GM21367 (cell line): ENCODE measurements at regions not wholly inside any gene's neighbourhood (a gene's known extent, or its start where the extent isn't known, plus 50 kb on each side); places are given as distances from the start of the nearest gene placed in this dataset.
"Not testable (repeated sequence)": the region's sequence is repeated elsewhere in the genome, so short reads cannot be mapped to it uniquely, and the experiment has no call there.

Experiments used
- ATAC-seq: cut with Tn5 transposase; IDR thresholded peaks from one replicate; pipeline ENCODE4 v1.9.1; 2021; ENCODE audit not compliant: unreplicated experiment

- ATAC-seq, result no peak
Observed at GRCh38 chr3:3902161-3902560, 102.9 kb downstream of the LRRN1 start.

GRCh38 chr3:3906171-3906570 lies 106.9 kb downstream of the LRRN1 start:
- no peak for ATAC-seq

DNA sequence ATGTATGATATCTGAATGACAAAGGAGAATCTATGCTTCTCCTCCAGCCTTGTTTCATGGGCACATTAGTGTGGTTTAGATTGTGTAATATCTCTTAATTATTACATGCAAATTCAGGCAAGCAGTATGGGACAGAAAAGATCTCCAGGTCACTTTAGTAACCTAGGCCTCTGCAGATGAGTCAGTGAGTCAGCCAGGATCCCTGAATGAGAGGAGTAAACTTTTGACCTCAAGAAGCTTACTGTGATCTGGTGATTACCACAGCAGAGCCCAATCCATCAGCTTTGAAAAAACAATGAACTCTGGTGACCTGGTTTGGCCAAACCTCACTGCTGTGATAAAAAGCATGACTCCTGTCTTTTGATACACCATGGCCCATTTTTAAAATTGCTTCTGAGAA lies 107.8 kb downstream of the LRRN1 start:
- no peak for ATAC-seq

DNA sequence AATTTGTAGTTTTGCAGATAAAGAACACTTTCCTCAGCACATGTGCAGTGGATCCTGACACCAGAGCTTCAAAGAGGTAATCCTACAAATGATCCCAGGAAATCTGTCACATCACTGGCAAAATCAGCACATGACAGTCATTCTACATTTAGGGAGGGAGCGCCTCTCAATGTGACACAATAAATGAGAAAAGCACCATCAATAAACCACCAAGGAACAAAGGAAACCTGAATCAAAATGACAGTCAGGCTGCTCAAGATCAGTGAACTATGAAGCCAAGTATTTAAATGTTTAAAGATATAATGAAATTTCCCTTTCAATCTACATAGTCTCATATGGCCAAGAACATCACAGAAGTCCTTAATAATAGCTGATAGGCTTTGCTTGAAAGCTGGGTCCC lies 119.5 kb downstream of the LRRN1 start:
- no peak for ATAC-seq

GRCh38 chr3:3919316-3919715 lies 120.1 kb downstream of the LRRN1 start:
- ATAC-seq, result no peak

DNA sequence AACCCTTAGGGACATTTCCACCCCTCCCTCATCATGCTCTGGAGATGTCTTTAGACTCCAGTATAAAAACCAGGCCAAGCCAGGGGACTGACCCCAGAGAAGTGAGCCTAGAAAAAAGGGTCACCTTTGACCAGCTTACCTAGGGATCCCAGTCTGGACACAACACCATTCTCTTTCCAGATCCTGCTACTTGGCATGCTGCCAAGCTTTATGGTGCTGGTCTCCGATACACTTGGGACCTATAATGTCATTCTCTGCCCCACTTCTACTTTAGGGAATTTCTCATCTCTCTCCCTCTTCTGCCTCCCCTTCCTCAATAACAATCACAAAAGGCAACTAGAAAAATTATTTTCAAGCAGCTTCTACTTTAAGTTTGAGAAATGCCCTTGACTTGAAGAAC lies 124.4 kb downstream of the LRRN1 start:
- ATAC-seq, result no peak

- ATAC-seq, result no peak
Observed at GRCh38 chr3:3927198-3927597, 128.0 kb downstream of the LRRN1 start.

GRCh38 chr3:3927965-3928364 lies 128.7 kb downstream of the LRRN1 start:
- ATAC-seq, result no peak

DNA sequence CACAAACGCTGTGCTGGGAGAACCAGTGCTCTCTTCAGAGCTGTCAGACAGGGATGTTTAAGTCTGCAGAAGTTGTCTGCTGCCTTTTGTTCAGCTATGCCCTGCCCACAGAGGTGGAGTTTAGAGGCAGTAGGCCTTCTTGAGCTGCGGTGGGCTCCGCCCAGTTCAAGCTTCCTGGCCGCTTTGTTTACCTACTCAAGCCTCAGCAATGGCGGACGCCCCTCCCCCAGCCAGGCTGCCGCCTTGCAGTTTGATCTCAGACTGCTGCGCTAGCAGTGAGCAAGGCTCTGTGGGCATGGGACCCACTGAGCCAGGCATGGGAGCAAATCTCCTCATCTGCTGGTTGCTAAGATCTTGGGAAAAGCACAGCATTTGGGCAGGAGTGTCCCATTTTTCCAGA lies 142.1 kb downstream of the LRRN1 start:
- ATAC-seq, result not testable (repeated sequence)

DNA sequence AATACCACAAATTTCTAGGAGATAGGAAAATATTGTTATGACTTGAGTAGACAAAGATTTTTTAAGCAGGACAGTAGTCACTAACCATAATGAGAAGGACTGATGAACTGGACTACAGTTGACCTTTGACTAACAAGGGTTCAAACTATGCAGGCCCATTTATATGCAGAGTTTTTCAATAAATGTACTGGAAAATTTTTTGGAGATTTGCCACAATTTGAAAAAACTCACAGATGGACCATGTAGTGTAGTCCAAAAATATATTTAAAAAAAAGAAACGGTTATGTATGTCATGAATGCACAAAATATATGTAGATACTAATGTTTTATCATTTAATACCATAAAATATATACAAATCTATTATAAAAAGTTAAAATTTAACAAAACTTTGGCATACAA lies 151.8 kb downstream of the LRRN1 start:
- ATAC-seq, result no peak

DNA sequence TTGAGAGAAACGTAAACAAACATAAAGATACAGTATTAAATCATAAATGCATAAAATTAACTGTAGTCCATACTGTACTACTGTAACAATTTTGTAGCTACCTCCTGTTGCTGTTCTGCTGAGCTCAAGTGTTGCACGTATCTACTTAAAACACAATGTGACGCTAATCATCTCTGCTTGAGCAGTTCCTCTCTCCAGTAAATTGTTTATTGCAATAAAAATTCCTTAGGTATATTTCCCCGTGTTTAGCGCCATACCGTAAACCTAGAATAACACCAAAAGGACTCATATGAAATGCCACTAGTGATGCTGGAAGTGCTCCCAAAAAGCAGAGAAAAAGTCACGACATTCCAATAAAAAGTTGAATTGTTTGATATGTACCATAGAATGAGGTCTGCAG lies 152.3 kb downstream of the LRRN1 start:
- no peak for ATAC-seq

DNA sequence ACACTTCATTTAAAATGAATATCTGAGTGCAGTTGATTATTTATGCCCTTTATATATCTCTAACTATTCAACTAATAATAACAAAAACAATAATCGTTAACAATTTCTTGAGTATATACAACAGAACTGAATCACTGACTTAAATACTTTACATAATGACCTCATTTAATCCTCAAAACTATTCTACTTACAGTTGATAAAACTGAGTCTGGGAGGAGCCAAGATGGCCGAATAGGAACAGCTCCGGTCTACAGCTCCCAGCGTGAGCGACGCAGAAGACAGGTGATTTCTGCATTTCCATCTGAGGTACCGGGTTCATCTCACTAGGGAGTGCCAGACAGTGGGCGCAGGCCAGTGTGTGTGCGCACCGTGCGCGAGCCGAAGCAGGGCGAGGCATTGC lies 163.6 kb downstream of the LRRN1 start:
- ATAC-seq, result not testable (repeated sequence)

DNA sequence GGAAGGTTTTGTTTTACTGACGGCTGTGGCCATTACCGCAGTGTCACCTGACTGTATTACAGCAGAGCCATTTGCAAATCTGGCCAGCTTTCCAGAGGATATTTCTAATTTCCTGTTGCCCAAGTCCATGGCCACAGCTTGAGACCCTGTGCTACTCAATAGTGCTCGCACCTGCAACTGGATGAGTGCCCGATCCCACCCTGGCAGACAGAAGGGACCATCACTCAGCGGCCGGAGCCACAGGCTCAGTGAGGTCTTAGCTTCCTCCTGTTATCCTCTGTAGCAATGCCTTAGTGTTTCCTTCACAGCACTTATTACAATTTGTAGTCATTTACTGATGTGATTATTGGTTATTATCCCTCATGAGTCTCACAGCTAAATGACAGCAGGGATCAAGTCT lies 184.8 kb downstream of the LRRN1 start:
- ATAC-seq, result no peak

DNA sequence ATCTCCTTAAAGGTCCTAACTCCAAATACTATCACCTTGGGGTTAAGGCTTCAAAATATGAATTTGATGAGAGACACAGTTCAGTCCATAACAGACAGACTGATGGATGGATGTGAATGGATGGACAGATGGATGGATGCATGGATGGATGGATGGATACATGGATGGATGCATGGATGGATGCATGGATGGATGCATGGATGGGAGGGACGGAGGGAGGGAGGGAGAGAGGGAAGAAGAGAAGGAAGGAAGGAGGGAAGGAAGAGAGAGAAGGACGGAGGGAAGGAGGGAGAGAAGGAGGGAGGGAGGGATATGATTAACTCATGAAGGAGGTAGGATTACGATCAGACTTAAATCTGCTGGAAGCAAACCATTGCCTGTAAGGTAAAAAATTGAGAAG lies 192.4 kb downstream of the LRRN1 start:
- ATAC-seq, result no peak

GRCh38 chr3:3992312-3992874 lies 193.2 kb downstream of the LRRN1 start:
- ATAC-seq, result no peak

DNA sequence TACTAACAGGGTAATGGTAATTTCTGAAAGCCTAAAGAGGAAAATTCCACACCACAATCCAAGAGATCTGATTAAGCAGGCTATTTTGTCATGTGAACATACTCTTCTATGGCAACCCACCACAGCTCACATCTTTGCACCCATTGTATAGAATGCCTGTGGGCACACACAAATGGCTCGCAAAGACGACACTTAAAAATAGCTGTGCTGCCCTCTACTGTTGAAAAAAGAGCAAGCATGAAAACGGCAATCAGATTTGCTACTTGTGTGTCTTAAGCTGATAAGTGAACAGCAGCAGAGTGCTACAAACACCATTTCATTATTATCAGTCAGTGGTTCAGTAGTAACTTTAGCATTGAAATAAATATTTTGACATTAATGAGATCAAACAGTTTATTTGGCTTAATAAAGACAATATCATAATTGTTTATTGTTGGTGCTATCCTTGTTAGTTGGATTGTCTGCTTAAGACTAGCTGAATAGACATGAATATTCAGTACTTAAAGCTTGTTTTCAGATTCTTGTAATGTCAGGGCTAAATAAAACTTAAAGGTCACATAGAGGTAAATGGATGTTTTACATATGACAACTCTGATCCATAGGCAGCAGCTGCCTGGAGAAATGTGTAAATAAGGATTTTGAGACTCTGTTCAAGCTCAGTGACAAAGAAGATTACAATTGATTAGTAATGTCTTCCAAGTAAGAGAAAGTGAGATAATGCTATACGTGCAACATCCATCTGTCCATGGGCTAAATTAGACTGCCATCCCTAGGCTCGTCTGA lies 199.1 kb downstream of the LRRN1 start:
- ATAC-seq, result peak; percentile 86

DNA sequence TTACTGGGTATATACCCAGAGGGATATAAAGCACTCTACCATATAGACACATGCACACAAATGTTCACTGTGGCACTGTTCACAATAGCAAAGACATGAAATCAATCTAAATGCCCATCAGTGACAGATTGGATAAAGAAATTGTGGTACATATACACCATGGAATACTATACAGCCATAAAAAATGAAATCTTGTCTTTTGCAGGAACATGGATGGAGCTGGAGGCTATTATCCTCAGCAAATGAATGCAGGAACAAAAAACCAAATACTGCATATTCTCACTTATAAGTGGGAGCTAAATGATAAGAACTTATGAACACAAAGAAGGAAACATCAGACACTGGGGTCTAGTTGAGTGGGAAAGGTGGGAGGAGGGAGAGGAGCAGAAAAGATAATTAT lies 200.1 kb downstream of the LRRN1 start:
- ATAC-seq, result not testable (repeated sequence)

DNA sequence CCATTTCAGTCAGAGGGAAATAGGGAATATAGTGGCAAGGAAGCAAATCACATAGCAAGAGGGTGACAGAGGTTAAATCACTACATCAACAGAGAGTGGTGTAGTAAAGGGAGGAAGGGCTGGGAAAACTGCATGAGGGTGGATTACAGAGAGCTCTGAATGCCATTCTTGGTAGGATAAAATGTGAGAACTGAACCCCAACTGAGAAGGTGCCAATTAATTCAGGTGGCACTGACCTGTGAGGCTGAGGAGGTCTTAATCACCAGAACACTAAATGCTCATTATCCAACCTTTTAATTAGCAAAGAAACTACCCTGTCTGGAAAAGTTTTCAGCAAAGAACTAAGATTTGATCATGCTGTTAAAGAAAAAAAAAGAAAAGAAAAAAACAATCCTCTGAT lies 202.7 kb downstream of the LRRN1 start:
- no peak for ATAC-seq

- ATAC-seq, result no peak
Observed at GRCh38 chr3:4006288-4006687, 207.1 kb downstream of the LRRN1 start.

- no peak for ATAC-seq
Observed at GRCh38 chr3:4008205-4008604, 209.0 kb downstream of the LRRN1 start.

DNA sequence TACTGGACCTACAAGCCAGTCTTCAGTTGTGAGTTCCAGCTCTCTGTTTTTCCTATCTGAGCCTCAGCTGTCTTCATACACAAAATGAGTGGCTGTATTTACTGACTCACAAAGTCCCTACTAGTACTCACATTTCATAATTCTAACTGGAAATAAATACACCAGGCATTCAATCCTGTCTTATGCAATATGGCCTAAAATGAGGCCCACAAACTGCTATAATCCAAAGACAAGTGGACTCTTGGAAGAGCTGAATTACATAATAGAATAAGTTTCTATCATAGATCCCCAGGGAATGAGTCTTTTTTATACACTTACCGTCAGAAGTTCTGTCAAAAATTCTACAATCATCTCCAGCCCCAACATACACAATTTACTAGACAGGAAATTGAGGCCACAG lies 211.9 kb downstream of the LRRN1 start:
- ATAC-seq, result no peak

GRCh38 chr3:4015426-4015825 lies 216.2 kb downstream of the LRRN1 start:
- no peak for ATAC-seq

DNA sequence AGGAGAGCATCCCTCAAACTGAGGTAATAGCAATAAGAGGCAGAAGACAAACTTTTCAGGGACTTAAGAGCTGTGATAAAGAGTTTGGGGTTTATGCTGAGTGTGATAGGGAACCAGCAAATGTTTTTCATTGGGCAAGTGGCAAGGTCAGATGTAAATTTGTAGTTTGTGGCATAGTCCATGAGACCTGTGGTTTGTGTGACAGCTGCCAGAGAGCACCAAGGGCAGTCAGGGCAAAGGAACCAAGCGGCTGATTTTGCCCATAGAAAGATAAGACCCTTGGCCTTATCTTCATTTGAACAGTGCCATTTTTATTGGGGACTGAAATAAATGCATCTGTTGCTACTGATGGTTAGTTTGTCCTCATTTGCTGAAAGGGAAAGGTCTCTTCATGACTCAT lies 220.3 kb downstream of the LRRN1 start:
- ATAC-seq, result no peak
